DND-41 (cell line): ENCODE measurements at regions not wholly inside any gene's neighbourhood (a gene's known extent, or its start where the extent isn't known, plus 50 kb on each side); places are given as distances from the start of the nearest gene placed in this dataset.

Experiments used
- CTCF ChIP-seq: IDR thresholded peaks from 2 replicates; pipeline ENCODE4 v1.5.1; 2012; ENCODE audit warnings: borderline replicate concordance, low read length, moderate library complexity, mild to moderate bottlenecking; ENCODE audit not compliant: poor library complexity, severe bottlenecking; ENCODE audit errors: extremely low read depth
- EZH2 ChIP-seq: IDR thresholded peaks from 3 replicates; pipeline ENCODE4 v1.6.1; 2012; ENCODE audit warnings: borderline replicate concordance, low read depth, mild to moderate bottlenecking, moderate library complexity, low read length, inconsistent platforms; ENCODE audit not compliant: severe bottlenecking

- TF ChIP-seq CTCF (no peak), EZH2 (no peak)
Observed at GRCh38 chr2:195049372-195050031, 607.5 kb upstream of the SLC39A10 start.
